SH-SY5Y (cell line): ENCODE measurements at regions not wholly inside any gene's neighbourhood (a gene's known extent, or its start where the extent isn't known, plus 50 kb on each side); places are given as distances from the start of the nearest gene placed in this dataset.

Source experiments
- GATA2 ChIP-seq: IDR thresholded peaks from 2 replicates; pipeline ENCODE4 v1.6.1; 2011; ENCODE audit warnings: mild to moderate bottlenecking, low read depth, low read length
- GATA3 ChIP-seq: IDR thresholded peaks from 2 replicates; pipeline ENCODE4 v1.6.1; 2011; ENCODE audit warnings: low read depth, mild to moderate bottlenecking, low read length, moderate library complexity

DNA sequence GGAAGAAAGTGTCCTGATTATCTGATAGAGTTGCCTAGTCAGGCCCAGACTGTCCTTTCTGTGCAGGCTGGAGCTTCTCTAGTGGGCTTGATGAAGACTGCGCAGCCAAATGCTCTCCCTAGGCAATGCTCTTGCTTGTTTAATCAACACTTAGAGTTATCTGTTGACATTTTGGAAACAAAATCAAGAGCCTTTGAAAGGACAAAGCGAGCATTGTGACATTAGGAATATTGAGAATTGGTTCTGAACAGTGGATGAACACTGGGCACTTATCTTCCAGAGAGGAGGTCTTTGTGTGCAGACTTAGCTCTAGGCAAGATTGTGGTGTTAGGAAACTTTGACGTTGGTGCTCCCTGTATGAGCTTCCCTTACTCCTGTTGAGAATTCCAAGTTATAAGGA is 94.5 kb downstream of the DNTTIP2 start:
- TF ChIP-seq GATA3 (no peak), GATA2 (no peak)
